HepG2 (cell line): ENCODE measurements at regions not wholly inside any gene's neighbourhood (a gene's known extent, or its start where the extent isn't known, plus 50 kb on each side); places are given as distances from the start of the nearest gene placed in this dataset.

Experiments used
- ATAC-seq: fragments of 200-7000 bp; cut with Tn5 transposase; 3 replicates; pipeline ENCODE4 v1.9.1; 2020; ENCODE audit warnings: mild to moderate bottlenecking, moderate library complexity
- BruUV-seq: library from RNA; stranded (reverse); fragments of 400-500 nt; replicated peaks from 2 replicates; lab custom pipeline; 2021; lab: Mats Ljungman, UMichigan
- CTCF ChIA-PET: fragments of 300-600 bp; formaldehyde crosslinking; extraction: SDS; loops from one replicate; lab custom pipeline; 2021; ENCODE audit warnings: low total read pairs, inconsistent platforms, low intra/inter-chr PET ratio; lab: Yijun Ruan, JAX
- POLR2A ChIA-PET: fragments of 350-600 bp; sonication (Branson Sonifier 250); formaldehyde crosslinking; loops from one replicate; lab custom pipeline; 2020; ENCODE audit warnings: antibody characterized with exemption, inconsistent platforms; lab: Yijun Ruan, JAX
- DNase-seq: peaks from one replicate; pipeline ENCODE4 v3.0.0-alpha.2; 2015; ENCODE audit warnings: low spot score
- FAIRE-seq: peaks from 3 replicates; lab custom pipeline; 2011; peaks lifted over from hg19 to GRCh38; lab: Jason Lieb, UNC
- H2AFZ ChIP-seq: one replicate; pipeline ENCODE4 v1.6.1; 2011; ENCODE audit warnings: low read length, inconsistent platforms
- H3K27ac ChIP-seq: fragments of 300-600 bp; 3 replicates; pipeline ENCODE4 v1.8.0; 2011; ENCODE audit warnings: mixed run types, mild to moderate bottlenecking, mixed read lengths, low read length, inconsistent platforms; ENCODE audit not compliant: insufficient read depth; ENCODE audit errors: extremely low read length
- H3K27me3 ChIP-seq, 2 experiments: fragments of 200-600 bp in 1 of 2; 2 replicates in 1 of 2; 3 replicates in 1 of 2; pipeline versions ENCODE4 v1.6.0 to v1.8.0; 2011; ENCODE audit warnings: low read length in 2 of 2, mild to moderate bottlenecking in 2 of 2, moderate library complexity in 2 of 2, inconsistent platforms in 1 of 2; ENCODE audit not compliant: insufficient read depth in 2 of 2, control insufficient read depth in 1 of 2
- H3K36me3 ChIP-seq, 2 experiments: fragments of 200-600 bp in 1 of 2; replicated peaks in 1 of 2; 2 replicates in 1 of 2; 3 replicates in 1 of 2; pipeline versions ENCODE4 v1.5.1 to v1.8.0; 2011; ENCODE audit warnings: low read length in 2 of 2, inconsistent platforms in 1 of 2; ENCODE audit not compliant: insufficient read depth in 2 of 2, control insufficient read depth in 1 of 2
- H3K4me1 ChIP-seq: 2 replicates; pipeline ENCODE4 v1.5.1; 2012; ENCODE audit warnings: low read length, inconsistent platforms; ENCODE audit not compliant: insufficient read depth
- H3K4me2 ChIP-seq: 2 replicates; pipeline ENCODE4 v1.6.0; 2011; ENCODE audit warnings: low read depth, low read length, inconsistent platforms
- H3K4me3 ChIP-seq, 3 experiments: fragments of 200-600 bp in 1 of 3; sonication (generic), shearing (Covaris generic) in 1 of 3; replicated peaks in 1 of 3; 2 replicates each; pipeline ENCODE4 v1.5.1; 2011 to 2016; ENCODE audit warnings: low read length in 3 of 3, inconsistent platforms in 2 of 3, low read depth in 2 of 3, mild to moderate bottlenecking in 2 of 3, control low read depth in 1 of 3, mixed read lengths in 1 of 3; ENCODE audit not compliant: insufficient read depth in 1 of 3
- H3K79me2 ChIP-seq: one replicate; pipeline ENCODE4 v1.6.1; 2011; ENCODE audit warnings: low read length, inconsistent platforms; ENCODE audit not compliant: insufficient read depth
- H3K9ac ChIP-seq: 2 replicates; pipeline ENCODE4 v1.6.0; 2011; ENCODE audit warnings: mild to moderate bottlenecking, low read depth, low read length, inconsistent platforms; ENCODE audit not compliant: insufficient read depth
- H3K9me3 ChIP-seq: 2 replicates; pipeline ENCODE4 v1.5.1; 2012; ENCODE audit warnings: mild to moderate bottlenecking, low read length
- H4K20me1 ChIP-seq: 2 replicates; pipeline ENCODE4 v1.6.0; 2011; ENCODE audit warnings: inconsistent platforms, mild to moderate bottlenecking, low read length, moderate library complexity; ENCODE audit not compliant: insufficient read depth
- CBFB ChIP-seq: sonication (generic); formaldehyde crosslinking; IDR thresholded peaks from 2 replicates; pipeline ENCODE4 v1.4.0; 2020; ENCODE audit warnings: missing genetic modification reagents
- GLI4 ChIP-seq: sonication (generic); formaldehyde crosslinking; IDR thresholded peaks from 2 replicates; pipeline ENCODE4 v1.5.1; 2020; ENCODE audit warnings: missing genetic modification reagents, mild to moderate bottlenecking, moderate library complexity, borderline replicate concordance
- KAT2B ChIP-seq: fragments of 150-350 bp; IDR thresholded peaks from 2 replicates; pipeline ENCODE4 v1.6.1; 2014; ENCODE audit warnings: low read depth, low read length, borderline replicate concordance
- PAF1 ChIP-seq: IDR thresholded peaks from 2 replicates; pipeline ENCODE4 v1.6.1; 2016; ENCODE audit warnings: missing genetic modification reagents, missing compliant biosample characterization
- PTBP1 ChIP-seq: fragments of 200-400 bp; formaldehyde crosslinking; IDR thresholded peaks from 2 replicates; pipeline ENCODE4 v1.6.1; 2018; ENCODE audit warnings: low read length, low read depth; ENCODE audit not compliant: poor library complexity, severe bottlenecking
- REST ChIP-seq, 2 experiments: IDR thresholded peaks; 2 replicates each; pipeline ENCODE4 v1.6.1; 2011 to 2012; ENCODE audit warnings: low read length in 2 of 2, borderline replicate concordance in 1 of 2, low read depth in 1 of 2, mild to moderate bottlenecking in 1 of 2, moderate library complexity in 1 of 2
- SIX1 ChIP-seq: sonication (generic); formaldehyde crosslinking; IDR thresholded peaks from 2 replicates; pipeline ENCODE4 v1.4.0; 2020; ENCODE audit warnings: missing genetic modification reagents, borderline replicate concordance
- TP53 ChIP-seq: sonication (generic); formaldehyde crosslinking; conservative IDR thresholded peaks from 2 replicates; pipeline ENCODE4 v1.4.0; 2020; ENCODE audit warnings: missing genetic modification reagents
- ZNF20 ChIP-seq: sonication (generic); formaldehyde crosslinking; IDR thresholded peaks from 2 replicates; pipeline ENCODE4 v1.4.0; 2020; ENCODE audit warnings: mild to moderate bottlenecking, moderate library complexity, missing genetic modification reagents
- ZNF557 ChIP-seq: sonication (generic); formaldehyde crosslinking; IDR thresholded peaks from 2 replicates; pipeline ENCODE4 v1.4.0; 2020; ENCODE audit warnings: missing genetic modification reagents
- ZNF660 ChIP-seq: sonication (generic); formaldehyde crosslinking; IDR thresholded peaks from 2 replicates; pipeline ENCODE4 v1.5.1; 2020; ENCODE audit warnings: mild to moderate bottlenecking, low read depth, missing genetic modification reagents, borderline replicate concordance
- ZNF749 ChIP-seq: sonication (generic); formaldehyde crosslinking; IDR thresholded peaks from 2 replicates; pipeline ENCODE4 v1.8.0; 2022; ENCODE audit warnings: mild to moderate bottlenecking, missing genetic modification reagents, moderate library complexity, borderline replicate concordance
- WGBS: methylation state at CpG from one replicate; pipeline ENCODE4 v1.1.6; 2017; ENCODE audit warnings: low lambda C conversion rate; 5-methylcytosine and 5-hydroxymethylcytosine counted together
- in situ Hi-C: cut with HindIII; loops from 2 replicates; pipeline ENCODE4 v1.10.0; 2017; ENCODE audit warnings: low pct_unique_long_range_greater_than_20kb; ENCODE audit not compliant: extremely low pct_ligation_motif_present
- intact Hi-C: fragments of 100-400 bp; cut with micrococcal nuclease; formaldehyde crosslinking; loops from one replicate; pipeline ENCODE4 v1.10.0; 2022; ENCODE audit not compliant: unreplicated experiment
- small RNA-seq, 3 experiments: library from RNA; depleted of rRNA; stranded (forward); fragments of <200 nt; gene quantifications; one replicate each; pipeline ENCODE3, GENCODE V24; 2012; ENCODE audit warnings: low read depth in 2 of 3, low replicate concordance in 1 of 3; ENCODE audit not compliant: insufficient read length in 3 of 3, insufficient read depth in 2 of 3

DNA sequence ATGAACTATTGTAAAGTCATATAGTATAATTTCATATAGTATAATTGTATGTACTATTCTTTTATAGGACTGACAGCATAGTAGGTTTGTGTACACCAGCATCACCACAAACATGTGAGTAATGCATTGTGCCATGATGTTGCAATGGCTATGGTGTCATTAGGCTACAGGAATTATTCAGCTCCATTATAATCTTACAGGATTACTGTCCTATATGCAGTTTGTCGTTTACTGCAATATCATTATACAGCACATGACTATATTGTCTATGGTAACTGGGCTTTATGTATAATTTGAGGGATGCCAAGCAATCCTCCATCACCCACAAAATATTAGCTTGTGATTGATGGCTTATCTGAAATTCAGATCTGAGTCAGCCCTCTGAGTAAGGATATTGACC is 54.2 kb upstream of the PBX1 start:
- ATAC-seq (no peak), DNase-seq (no peak), FAIRE-seq (no peak)
- peaks cover 27% of the 10 kb centered on the region for H3K9me3 ChIP-seq
- 0% methylated on average over 1 of the region's 1 CpG for WGBS
- no peak overlapping the region for H2AFZ ChIP-seq
- intact Hi-C loops, result no loop called here
- no peak overlapping the region for H3K4me3 ChIP-seq
- no TSS peak for BruUV-seq
- POLR2A ChIA-PET, result no interaction called here
- in situ Hi-C loops, result no loop called here
- no peak for TF ChIP-seq ZNF557 (CRISPR knock-in tag)
- TF ChIP-seq REST (IDR thresholded peaks at IDR 0.05; ENCODE audit: borderline replicate concordance in 1 of 2, low read depth in 1 of 2, low read length in 2 of 2), result no peak
- no peak for TF ChIP-seq TP53 (CRISPR knock-in tag)
- TF ChIP-seq ZNF660, result no peak
- no peak for TF ChIP-seq PTBP1
- no peak for TF ChIP-seq KAT2B
- no peak for TF ChIP-seq ZNF20
- TF ChIP-seq ZNF749 (CRISPR knock-in tag), result no peak
- TF ChIP-seq PAF1 (CRISPR knock-in tag), result no peak
- no peak for TF ChIP-seq CBFB (CRISPR knock-in tag)
- TF ChIP-seq SIX1 (CRISPR knock-in tag), result no peak
- TF ChIP-seq GLI4 (CRISPR knock-in tag), result no peak
- CTCF ChIA-PET, result no interaction called here
- no peaks in the 10 kb centered on the region for H3K36me3 ChIP-seq
- no peaks in the 10 kb centered on the region for H3K4me1 ChIP-seq
- H3K27me3 ChIP-seq, result no peaks in the 10 kb centered on the region
- no peaks in the 10 kb centered on the region for H3K79me2 ChIP-seq
- H3K4me2 ChIP-seq, result no peak overlapping the region
- no peaks in the 10 kb centered on the region for H4K20me1 ChIP-seq
- no peak overlapping the region for H3K27ac ChIP-seq
- H3K9ac ChIP-seq, result no peak overlapping the region

Small RNA genes in the stretch of these regions (small RNA-seq; reads per million reads assigned to genes)
- gene RF00012, result 0 reads per million in 3 experiments
- gene RNA5SP62, result 0 to 0.97 (median 0) reads per million in 3 experiments
- gene RNA5SP63, result 0 reads per million in 3 experiments
- 0 reads per million in 3 experiments for gene RNU5F-6P
